GM23248 (cell line): ENCODE measurements at regions not wholly inside any gene's neighbourhood (a gene's known extent, or its start where the extent isn't known, plus 50 kb on each side); places are given as distances from the start of the nearest gene placed in this dataset.

Experiments
- DNase-seq: peaks from one replicate; pipeline ENCODE4 v3.0.0-alpha.2; 2015
- H2AFZ ChIP-seq: fragments of 200-600 bp; sonication (generic); 2 replicates; pipeline ENCODE4 v1.6.1; 2016; ENCODE audit warnings: antibody characterized with exemption
- H3F3A ChIP-seq: fragments of 200-600 bp; sonication (generic); 2 replicates; pipeline ENCODE4 v1.6.1; 2016; ENCODE audit warnings: mild to moderate bottlenecking, antibody characterized with exemption, mixed run types; ENCODE audit not compliant: insufficient read depth
- H3K27ac ChIP-seq: fragments of 200-600 bp; sonication (generic); 2 replicates; pipeline ENCODE4 v1.5.1; 2016; ENCODE audit warnings: mild to moderate bottlenecking
- H3K27me3 ChIP-seq: fragments of 200-600 bp; sonication (generic); replicated peaks from 2 replicates; pipeline ENCODE4 v1.6.1; 2016; ENCODE audit warnings: mild to moderate bottlenecking; ENCODE audit not compliant: insufficient read depth
- H3K36me3 ChIP-seq: fragments of 200-600 bp; sonication (generic); 2 replicates; pipeline ENCODE4 v1.6.1; 2016; ENCODE audit warnings: low read depth, mild to moderate bottlenecking
- H3K4me1 ChIP-seq: fragments of 200-600 bp; sonication (generic); 2 replicates; pipeline ENCODE4 v1.6.1; 2016; ENCODE audit warnings: mild to moderate bottlenecking; ENCODE audit not compliant: insufficient read depth
- H3K4me2 ChIP-seq: fragments of 200-600 bp; sonication (generic); one replicate; pipeline ENCODE4 v1.6.1; 2016; ENCODE audit warnings: mild to moderate bottlenecking; ENCODE audit not compliant: unreplicated experiment
- H3K4me3 ChIP-seq: fragments of 200-600 bp; sonication (generic); 2 replicates; pipeline ENCODE4 v1.5.1; 2016; ENCODE audit warnings: mild to moderate bottlenecking
- H3K79me2 ChIP-seq: fragments of 200-600 bp; sonication (generic); 2 replicates; pipeline ENCODE4 v1.6.1; 2016; ENCODE audit warnings: mild to moderate bottlenecking; ENCODE audit not compliant: insufficient read depth
- H3K9ac ChIP-seq: fragments of 200-600 bp; sonication (generic); 2 replicates; pipeline ENCODE4 v1.6.1; 2016; ENCODE audit warnings: mild to moderate bottlenecking
- H3K9me2 ChIP-seq: fragments of 200-600 bp; sonication (generic); 2 replicates; pipeline ENCODE4 v1.6.1; 2016; ENCODE audit warnings: mixed run types, mild to moderate bottlenecking, moderate library complexity; ENCODE audit not compliant: insufficient read depth
- H3K9me3 ChIP-seq: fragments of 200-600 bp; sonication (generic); one replicate; pipeline ENCODE4 v1.6.1; 2017; ENCODE audit warnings: low read depth
- H4K20me1 ChIP-seq: fragments of 200-600 bp; sonication (generic); 2 replicates; pipeline ENCODE4 v1.6.0; 2016; ENCODE audit not compliant: insufficient read depth
- EZH2 ChIP-seq: fragments of 200-600 bp; sonication (generic); IDR thresholded peaks from 2 replicates; pipeline ENCODE4 v1.6.1; 2018; ENCODE audit warnings: antibody characterized with exemption, mild to moderate bottlenecking; ENCODE audit not compliant: insufficient read depth, poor library complexity, severe bottlenecking
- EZH2phosphoT487 ChIP-seq: fragments of 200-600 bp; sonication (generic); IDR thresholded peaks from 2 replicates; pipeline ENCODE4 v1.6.1; 2018; ENCODE audit warnings: antibody characterized with exemption, moderate library complexity, mild to moderate bottlenecking, low read depth; ENCODE audit not compliant: insufficient read depth
- WGBS, 2 experiments: methylation state at CpG; one replicate each; pipeline ENCODE4 v1.1.6; 2015 to 2017; ENCODE audit warnings: low lambda C conversion rate in 2 of 2, low coverage in 1 of 2; ENCODE audit errors: missing lambda C conversion rate in 2 of 2; 5-methylcytosine and 5-hydroxymethylcytosine counted together
- in situ Hi-C: fragments of 300-500 bp; cut with MboI; formaldehyde crosslinking; loops from 2 replicates; pipeline ENCODE4 v1.15.0; 2020

DNA sequence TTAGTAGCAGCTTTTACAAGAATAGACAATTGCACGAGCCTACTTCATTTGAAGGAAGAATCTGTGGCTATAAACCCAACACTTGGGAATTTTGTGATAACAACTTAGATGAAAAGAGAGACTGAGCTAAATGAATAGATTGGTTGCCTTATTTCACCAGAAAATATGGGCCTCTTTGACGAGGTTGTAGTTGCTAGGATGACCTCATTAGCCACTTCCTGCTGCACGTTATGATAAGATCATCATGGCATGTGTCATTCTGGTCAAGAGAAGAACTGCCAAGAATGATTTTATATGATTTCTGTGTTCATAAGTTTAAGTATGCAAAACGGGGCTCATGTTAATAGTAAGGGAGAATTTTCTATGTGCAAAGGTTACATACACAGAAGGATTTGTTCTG is 321.9 kb upstream of the GIMD1 start:
- H3K4me3 ChIP-seq, result no peak overlapping the region
- no peaks in the 10 kb centered on the region for H3K27me3 ChIP-seq
- WGBS, 2 experiments, result 18 to 21% methylated on average over 4 of the region's 4 CpGs
- H3K4me1 ChIP-seq, result peaks cover 10% of the 10 kb centered on the region
- in situ Hi-C loops, result no loop called here
- no peaks in the 10 kb centered on the region for H3K79me2 ChIP-seq
- H2AFZ ChIP-seq, result no peak overlapping the region
- H3K9me2 ChIP-seq, result no peaks in the 10 kb centered on the region
- no peak for TF ChIP-seq EZH2
- no peak for TF ChIP-seq EZH2phosphoT487
- DNase-seq, result peak; percentile 76
- no peaks in the 10 kb centered on the region for H4K20me1 ChIP-seq
- peak overlapping the region; percentile 20 for H3K4me2 ChIP-seq
- no peaks in the 10 kb centered on the region for H3K9me3 ChIP-seq
- H3K9ac ChIP-seq, result no peak overlapping the region
- no peaks in the 10 kb centered on the region for H3K36me3 ChIP-seq
- H3K27ac ChIP-seq, result no peak overlapping the region
- H3F3A ChIP-seq, result peaks cover 6% of the 10 kb centered on the region; the same call in 1 of the 2 replicates

DNA sequence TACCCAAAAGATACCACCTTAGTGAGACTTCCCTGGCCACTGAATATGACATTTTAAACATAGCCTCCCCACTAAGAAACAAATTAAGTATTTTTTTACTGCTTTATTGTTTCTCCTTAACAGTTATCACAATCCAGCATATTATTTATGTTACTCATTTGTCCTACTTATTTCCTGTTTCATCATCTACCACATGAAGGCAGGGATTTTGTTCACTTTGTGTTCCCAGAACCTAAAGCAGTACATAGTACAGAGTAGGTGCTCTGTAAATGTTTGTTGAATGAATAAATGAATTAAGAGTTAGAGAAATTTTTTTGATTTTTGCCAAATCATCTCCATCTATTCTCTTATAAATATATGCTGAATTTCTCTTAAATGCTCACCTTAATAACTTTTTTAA is 318.4 kb upstream of the GIMD1 start:
- no peak overlapping the region for H3K4me2 ChIP-seq
- peaks cover 10% of the 10 kb centered on the region for H3K4me1 ChIP-seq
- in situ Hi-C loops, result no loop called here
- no peaks in the 10 kb centered on the region for H3K9me2 ChIP-seq
- no peak overlapping the region for H3K27ac ChIP-seq
- no peak overlapping the region for H2AFZ ChIP-seq
- no peaks in the 10 kb centered on the region for H3K9me3 ChIP-seq
- no peaks in the 10 kb centered on the region for H4K20me1 ChIP-seq
- no peaks in the 10 kb centered on the region for H3K79me2 ChIP-seq
- H3K9ac ChIP-seq, result no peak overlapping the region
- DNase-seq, result no peak
- no peak overlapping the region for H3K4me3 ChIP-seq
- TF ChIP-seq EZH2 (no peak), EZH2phosphoT487 (no peak)
- peaks cover 6% of the 10 kb centered on the region; the same call in 1 of the 2 replicates for H3F3A ChIP-seq
- H3K27me3 ChIP-seq, result no peaks in the 10 kb centered on the region
- H3K36me3 ChIP-seq, result no peaks in the 10 kb centered on the region

DNA sequence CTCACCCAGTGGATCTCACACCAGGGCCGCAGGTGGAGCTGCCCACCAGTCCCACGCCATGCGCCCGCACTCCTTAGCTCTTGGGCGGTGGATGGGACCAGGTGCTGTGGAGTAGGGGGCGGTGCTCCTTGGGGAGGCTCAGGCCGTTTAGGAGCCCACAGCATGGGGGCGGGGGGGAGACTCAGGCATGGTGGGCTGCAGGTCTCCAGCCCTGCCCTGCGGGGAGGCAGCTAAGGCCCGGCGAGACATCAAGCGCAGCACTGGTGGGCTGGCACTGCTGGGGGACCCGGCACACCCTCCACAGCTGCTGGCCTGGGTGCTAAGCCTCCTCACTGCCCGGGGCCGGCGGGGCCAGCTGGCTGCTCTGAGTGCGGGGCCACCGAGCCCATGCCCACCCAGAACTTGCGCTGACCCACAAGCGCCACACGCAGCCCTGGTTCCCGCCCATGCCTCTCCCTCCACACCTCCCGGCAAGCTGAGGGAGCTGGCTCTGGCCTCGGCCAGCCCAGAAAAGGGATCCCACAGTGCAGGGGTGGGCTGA is 312.9 kb upstream of the GIMD1 start:
- no peaks in the 10 kb centered on the region for H3K9me3 ChIP-seq
- H3K4me2 ChIP-seq, result no peak overlapping the region
- peaks cover 6% of the 10 kb centered on the region; the same call in 1 of the 2 replicates for H3F3A ChIP-seq
- H3K27ac ChIP-seq, result no peak overlapping the region
- H3K79me2 ChIP-seq, result no peaks in the 10 kb centered on the region
- in situ Hi-C loops, result no loop called here
- H3K9ac ChIP-seq, result no peak overlapping the region
- TF ChIP-seq EZH2, result no peak
- TF ChIP-seq EZH2phosphoT487, result no peak
- no peaks in the 10 kb centered on the region for H3K27me3 ChIP-seq
- no peak overlapping the region for H2AFZ ChIP-seq
- DNase-seq, result no peak
- no peaks in the 10 kb centered on the region for H3K9me2 ChIP-seq
- no peak overlapping the region for H3K4me3 ChIP-seq
- H4K20me1 ChIP-seq, result no peaks in the 10 kb centered on the region
- H3K4me1 ChIP-seq, result peaks cover 9% of the 10 kb centered on the region
- no peaks in the 10 kb centered on the region for H3K36me3 ChIP-seq
- WGBS, 2 experiments, result 93 to 95% methylated on average over 8 to 18 of the region's 24 CpGs

DNA sequence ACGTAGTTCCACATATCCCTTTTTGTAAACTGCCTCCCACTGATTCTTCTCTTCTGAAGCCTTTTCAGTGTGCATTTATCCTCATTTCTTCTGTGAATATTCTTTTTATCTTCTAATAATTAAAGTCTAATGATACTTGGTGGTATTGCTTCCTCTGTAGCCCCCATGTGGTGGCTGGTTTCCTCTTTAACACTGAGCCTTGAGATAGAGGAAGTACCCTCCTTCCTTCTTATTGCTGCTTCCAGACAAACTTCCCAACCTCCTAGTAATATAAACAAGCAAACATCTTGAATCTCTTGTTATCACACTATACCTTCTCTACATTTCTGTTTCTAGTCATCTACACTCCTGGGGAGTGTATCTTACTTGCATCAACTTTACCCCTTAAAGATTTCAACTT is 310.5 kb upstream of the GIMD1 start:
- Histone ChIP-seq H3K4me3 (no peak overlapping the region), H4K20me1 (no peaks in the 10 kb centered on the region), H3K9me3 (no peaks in the 10 kb centered on the region), H2AFZ (no peak overlapping the region), H3K27me3 (no peaks in the 10 kb centered on the region), H3K36me3 (no peaks in the 10 kb centered on the region), H3K79me2 (no peaks in the 10 kb centered on the region), H3K27ac (no peak overlapping the region), H3K9me2 (no peaks in the 10 kb centered on the region), H3K4me2 (no peak overlapping the region), H3F3A (peaks cover 15% of the 10 kb centered on the region; the same call in 1 of the 2 replicates), H3K9ac (no peak overlapping the region), H3K4me1 (peaks cover 15% of the 10 kb centered on the region)
- no peak for DNase-seq
- 100% methylated on average over 1 of the region's 1 CpG for WGBS, 2 experiments
- TF ChIP-seq EZH2, result no peak
- no peak for TF ChIP-seq EZH2phosphoT487
- in situ Hi-C loops, result no loop called here

DNA sequence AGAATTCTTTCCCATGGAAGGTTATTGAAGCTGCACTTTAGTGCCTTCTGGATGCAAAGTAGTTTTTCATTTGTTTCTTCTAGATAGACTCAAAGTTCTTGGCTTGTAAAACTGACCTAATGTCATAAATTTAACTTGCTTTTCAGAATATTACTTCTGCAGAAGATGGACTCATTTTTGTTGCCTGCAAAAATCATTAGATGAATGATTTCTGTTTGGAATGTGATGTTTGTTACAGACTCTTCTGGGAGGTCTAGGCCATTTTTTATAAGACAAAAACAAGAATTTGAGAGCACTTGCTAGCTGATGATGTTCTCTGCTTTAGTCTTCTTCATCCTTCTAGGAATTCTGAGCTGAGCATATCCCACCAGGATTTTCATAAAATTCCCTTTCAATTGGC is 308.6 kb upstream of the GIMD1 start:
- DNase-seq, result no peak
- H3K4me1 ChIP-seq, result peaks cover 15% of the 10 kb centered on the region
- H2AFZ ChIP-seq, result no peak overlapping the region
- in situ Hi-C loops, result no loop called here
- no peaks in the 10 kb centered on the region for H3K79me2 ChIP-seq
- no peaks in the 10 kb centered on the region for H3K27me3 ChIP-seq
- peak overlapping the region; percentile 40 for H3K4me2 ChIP-seq
- H3K9me2 ChIP-seq, result no peaks in the 10 kb centered on the region
- H3K4me3 ChIP-seq, result no peak overlapping the region
- H3K36me3 ChIP-seq, result no peaks in the 10 kb centered on the region
- H3K27ac ChIP-seq, result no peak overlapping the region
- H3K9me3 ChIP-seq, result no peaks in the 10 kb centered on the region
- peaks cover 15% of the 10 kb centered on the region; the same call in 1 of the 2 replicates for H3F3A ChIP-seq
- no peak for TF ChIP-seq EZH2
- no peak for TF ChIP-seq EZH2phosphoT487
- no peaks in the 10 kb centered on the region for H4K20me1 ChIP-seq
- no peak overlapping the region for H3K9ac ChIP-seq
